OCI-M2 (cell line): ENCODE measurements at regions not wholly inside any gene's neighbourhood (a gene's known extent, or its start where the extent isn't known, plus 50 kb on each side); places are given as distances from the start of the nearest gene placed in this dataset.
"Not testable (repeated sequence)": the region's sequence is repeated elsewhere in the genome, so short reads cannot be mapped to it uniquely, and the experiment has no call there.

Experiments
- DNase-seq: peaks from one replicate; lab custom pipeline; 2025; ENCODE audit not compliant: unreplicated experiment; lab: John Stamatoyannopoulos, UW

- no peak for DNase-seq
Measured at GRCh38 chr6:92648364-92649086, 770.8 kb downstream of the EPHA7 start.

GRCh38 chr6:92647630-92648029 lies 771.7 kb downstream of the EPHA7 start:
- no peak for DNase-seq

GRCh38 chr6:92644104-92644791 lies 775.1 kb downstream of the EPHA7 start:
- not testable (repeated sequence) for DNase-seq

- DNase-seq, result no peak
Measured at GRCh38 chr6:92635553-92636153, 783.7 kb downstream of the EPHA7 start.

- no peak for DNase-seq
Measured at GRCh38 chr6:92634561-92634960, 784.8 kb downstream of the EPHA7 start.

GRCh38 chr6:92623431-92623830 lies 795.9 kb downstream of the EPHA7 start:
- no peak for DNase-seq

GRCh38 chr6:92617721-92618120 lies 801.6 kb downstream of the EPHA7 start:
- no peak for DNase-seq

GRCh38 chr6:92608751-92609150 lies 810.6 kb downstream of the EPHA7 start:
- DNase-seq, result no peak

- no peak for DNase-seq
Measured at GRCh38 chr6:92593201-92593600, 826.2 kb downstream of the EPHA7 start.

- DNase-seq, result no peak
Measured at GRCh38 chr6:92589996-92590395, 829.4 kb downstream of the EPHA7 start.

GRCh38 chr6:92588148-92588547 lies 831.2 kb downstream of the EPHA7 start:
- DNase-seq, result no peak

- DNase-seq, result no peak
Measured at GRCh38 chr6:92587525-92587924, 831.8 kb downstream of the EPHA7 start.

GRCh38 chr6:92586236-92586977 lies 833.0 kb downstream of the EPHA7 start:
- no peak for DNase-seq

- no peak for DNase-seq
Measured at GRCh38 chr6:92582211-92582610, 837.1 kb downstream of the EPHA7 start.

GRCh38 chr6:92577077-92577719 lies 842.2 kb downstream of the EPHA7 start:
- DNase-seq, result no peak

- DNase-seq, result no peak
Measured at GRCh38 chr6:92568541-92568940, 850.8 kb downstream of the EPHA7 start.

GRCh38 chr6:92566632-92567031 lies 852.7 kb downstream of the EPHA7 start:
- no peak for DNase-seq

GRCh38 chr6:92564376-92564775 lies 855.0 kb downstream of the EPHA7 start:
- no peak for DNase-seq

GRCh38 chr6:92559611-92560010 lies 859.7 kb downstream of the EPHA7 start:
- DNase-seq, result no peak

GRCh38 chr6:92559003-92559402 lies 860.4 kb downstream of the EPHA7 start:
- DNase-seq, result no peak

GRCh38 chr6:92550501-92550900 lies 868.9 kb downstream of the EPHA7 start:
- no peak for DNase-seq
